H9 (cell line): ENCODE measurements at regions not wholly inside any gene's neighbourhood (a gene's known extent, or its start where the extent isn't known, plus 50 kb on each side); places are given as distances from the start of the nearest gene placed in this dataset.

Experiments
- DNase-seq: peaks from one replicate; pipeline ENCODE4 v3.0.0-alpha.2; 2017
- H2AFZ ChIP-seq: one replicate; pipeline ENCODE4 v1.6.1; 2013; ENCODE audit warnings: mild to moderate bottlenecking, low read length, control low read depth, moderate library complexity
- H2AK5ac ChIP-seq: 2 replicates; pipeline ENCODE4 v1.6.1; 2013; ENCODE audit warnings: low read length, control low read depth, mixed read lengths; ENCODE audit not compliant: insufficient read length
- H2BK120ac ChIP-seq: one replicate; pipeline ENCODE4 v1.6.1; 2013; ENCODE audit warnings: low read depth, mild to moderate bottlenecking, low read length, control low read depth, inconsistent platforms; ENCODE audit not compliant: poor library complexity, severe bottlenecking
- H2BK12ac ChIP-seq: 2 replicates; pipeline ENCODE4 v1.6.1; 2013; ENCODE audit warnings: low read length, control low read depth, mixed read lengths, low read depth; ENCODE audit not compliant: insufficient read length
- H2BK15ac ChIP-seq: 2 replicates; pipeline ENCODE4 v1.6.1; 2013; ENCODE audit warnings: low read depth, low read length, control low read depth
- H2BK20ac ChIP-seq: one replicate; pipeline ENCODE4 v1.6.1; 2013; ENCODE audit warnings: low read depth, mild to moderate bottlenecking, low read length, control low read depth, inconsistent platforms; ENCODE audit not compliant: poor library complexity, severe bottlenecking
- H2BK5ac ChIP-seq: 2 replicates; pipeline ENCODE4 v1.6.1; 2013; ENCODE audit warnings: low read length, control low read depth, mixed read lengths; ENCODE audit not compliant: insufficient read length
- H3K14ac ChIP-seq: 2 replicates; pipeline ENCODE4 v1.6.1; 2013; ENCODE audit warnings: low read length, control low read depth; ENCODE audit not compliant: insufficient read depth
- H3K18ac ChIP-seq: 2 replicates; pipeline ENCODE4 v1.6.1; 2013; ENCODE audit warnings: low read depth, mild to moderate bottlenecking, mixed read lengths, low read length, control low read depth; ENCODE audit not compliant: insufficient read length
- H3K23ac ChIP-seq: 2 replicates; pipeline ENCODE4 v1.6.1; 2013; ENCODE audit warnings: low read length, control low read depth, mixed read lengths, low read depth; ENCODE audit not compliant: insufficient read length
- H3K23me2 ChIP-seq: 2 replicates; pipeline ENCODE4 v1.6.1; 2013; ENCODE audit warnings: low read depth, mild to moderate bottlenecking, mixed read lengths, low read length, control low read depth; ENCODE audit not compliant: insufficient read length, poor library complexity, severe bottlenecking
- H3K27ac ChIP-seq: 2 replicates; pipeline ENCODE4 v1.5.1; 2013; ENCODE audit warnings: low read length, control low read depth, mixed read lengths, low read depth; ENCODE audit not compliant: insufficient read length
- H3K27me3 ChIP-seq: 2 replicates; pipeline ENCODE4 v1.6.1; 2013; ENCODE audit warnings: low read length, control low read depth, inconsistent platforms; ENCODE audit not compliant: insufficient read depth
- H3K4ac ChIP-seq: 2 replicates; pipeline ENCODE4 v1.6.1; 2013; ENCODE audit warnings: low read depth, mild to moderate bottlenecking, control low read depth, inconsistent platforms, low read length, moderate library complexity
- H3K4me1 ChIP-seq: 2 replicates; pipeline ENCODE4 v1.6.1; 2013; ENCODE audit warnings: low read length, control low read depth, inconsistent platforms; ENCODE audit not compliant: insufficient read depth
- H3K4me2 ChIP-seq: 2 replicates; pipeline ENCODE4 v1.6.1; 2013; ENCODE audit warnings: low read length, control low read depth, mixed read lengths; ENCODE audit not compliant: insufficient read length, insufficient read depth
- H3K56ac ChIP-seq: 2 replicates; pipeline ENCODE4 v1.6.1; 2013; ENCODE audit warnings: low read depth, mild to moderate bottlenecking, mixed read lengths, low read length, control low read depth; ENCODE audit not compliant: insufficient read length
- H3K79me1 ChIP-seq: 2 replicates; pipeline ENCODE4 v1.6.1; 2013; ENCODE audit warnings: low read depth, mild to moderate bottlenecking, moderate library complexity, low read length, control low read depth, inconsistent platforms; ENCODE audit not compliant: insufficient read depth, poor library complexity, severe bottlenecking
- H3K79me2 ChIP-seq: 2 replicates; pipeline ENCODE4 v1.6.1; 2013; ENCODE audit warnings: low read length, control low read depth, inconsistent platforms; ENCODE audit not compliant: insufficient read depth
- H3K9ac ChIP-seq: 2 replicates; pipeline ENCODE4 v1.6.1; 2013; ENCODE audit warnings: low read length, control low read depth, mixed read lengths; ENCODE audit not compliant: insufficient read length; ENCODE audit errors: extremely low read depth
- H3K9me3 ChIP-seq: one replicate; pipeline ENCODE4 v1.6.1; 2013; ENCODE audit warnings: low read depth, low read length, inconsistent platforms; ENCODE audit not compliant: control insufficient read depth
- H3T11ph ChIP-seq: one replicate; pipeline ENCODE4 v1.6.1; 2013; ENCODE audit warnings: mild to moderate bottlenecking, low read length, control low read depth, inconsistent platforms
- H4K20me1 ChIP-seq: one replicate; pipeline ENCODE4 v1.6.1; 2013; ENCODE audit not compliant: control insufficient read depth, insufficient read length, insufficient read depth
- H4K5ac ChIP-seq: 2 replicates; pipeline ENCODE4 v1.6.1; 2013; ENCODE audit warnings: low read depth, mild to moderate bottlenecking, mixed read lengths, low read length, control low read depth; ENCODE audit not compliant: insufficient read length
- H4K8ac ChIP-seq: replicated peaks from 2 replicates; pipeline ENCODE4 v1.6.1; 2013; ENCODE audit warnings: low read length, control low read depth, mixed read lengths, low read depth; ENCODE audit not compliant: insufficient read length
- H4K91ac ChIP-seq: 2 replicates; pipeline ENCODE4 v1.6.1; 2013; ENCODE audit warnings: low read depth, mild to moderate bottlenecking, moderate library complexity, mixed read lengths, low read length, control low read depth; ENCODE audit not compliant: insufficient read length
- H3K27ac Mint-ChIP-seq, 3 experiments: 2 replicates in 2 of 3; 3 replicates in 1 of 3; pipeline ENCODE4 v1.8.0; 2020 to 2021; ENCODE audit warnings: mixed read lengths in 3 of 3, mild to moderate bottlenecking in 1 of 3, moderate library complexity in 1 of 3
- H3K27me3 Mint-ChIP-seq: 2 replicates; pipeline ENCODE4 v1.8.0; 2021; ENCODE audit warnings: low read depth, mild to moderate bottlenecking, moderate library complexity, mixed read lengths
- H3K36me3 Mint-ChIP-seq, 3 experiments: 2 replicates in 2 of 3; 3 replicates in 1 of 3; pipeline ENCODE4 v1.8.0; 2020 to 2021; ENCODE audit warnings: low read depth in 3 of 3, mixed read lengths in 3 of 3; ENCODE audit not compliant: insufficient read depth in 1 of 3
- H3K4me1 Mint-ChIP-seq, 2 experiments: 2 replicates each; pipeline ENCODE4 v1.8.0; 2020; ENCODE audit warnings: mixed read lengths in 2 of 2
- H3K4me3 Mint-ChIP-seq, 2 experiments: 2 replicates in 1 of 2; 3 replicates in 1 of 2; pipeline ENCODE4 v1.8.0; 2020 to 2021; ENCODE audit warnings: mild to moderate bottlenecking in 2 of 2, mixed read lengths in 2 of 2, moderate library complexity in 1 of 2
- H3K9me3 Mint-ChIP-seq, 2 experiments: 2 replicates in 1 of 2; 3 replicates in 1 of 2; pipeline ENCODE4 v1.8.0; 2020; ENCODE audit warnings: mild to moderate bottlenecking in 2 of 2, mixed read lengths in 2 of 2, moderate library complexity in 1 of 2
- CTCF ChIP-seq: fragments of 200-600 bp; sonication (generic); conservative IDR thresholded peaks from 3 replicates; pipeline ENCODE4 v1.8.0; 2021; ENCODE audit warnings: antibody characterized with exemption, mild to moderate bottlenecking
- WGBS: extraction: QIAGEN DNeasy Blood & Tissue Kit; methylation state at CpG from one replicate; pipeline ENCODE4 v1.1.7; 2013; ENCODE audit warnings: missing lambda C conversion rate, low lambda C conversion rate, mixed read lengths; ENCODE audit not compliant: insufficient read length; ENCODE audit errors: extremely low coverage; 5-methylcytosine and 5-hydroxymethylcytosine counted together

DNA sequence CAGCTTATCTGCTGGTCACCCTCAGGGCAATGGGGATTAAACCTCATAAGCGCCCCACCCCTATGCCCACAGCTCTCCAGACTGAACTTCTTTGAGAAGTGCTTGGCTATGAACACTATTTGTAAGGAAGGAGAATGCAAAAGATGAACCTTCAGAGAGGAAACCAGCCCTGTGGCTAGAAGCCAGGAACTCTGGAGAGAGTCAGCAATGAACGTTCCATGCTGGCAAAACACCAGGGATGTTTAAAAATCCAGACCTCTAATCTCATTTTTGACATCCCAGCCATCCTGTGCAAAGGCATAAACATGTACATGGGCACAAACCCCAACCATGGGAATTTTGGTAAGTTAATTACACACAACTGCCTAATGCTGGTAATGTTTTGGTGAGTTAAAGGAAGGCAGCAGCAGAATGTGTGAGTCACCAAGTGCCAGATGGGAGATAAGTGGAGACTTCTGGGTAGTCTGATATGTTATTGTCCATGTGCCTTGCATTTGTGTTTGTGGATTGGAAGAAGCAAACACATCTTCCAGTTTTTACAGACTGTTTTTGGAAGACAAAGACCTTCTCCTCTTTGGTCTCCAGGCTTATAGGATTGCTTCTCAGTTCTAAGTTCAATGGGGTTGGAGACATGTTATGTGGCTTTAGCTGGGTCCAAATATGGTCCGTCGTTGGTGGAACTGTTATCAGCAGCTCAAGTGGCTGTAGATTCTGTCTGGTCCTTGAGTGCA is 174.1 kb upstream of the ETV3 start:
- DNase-seq = no peak
- Histone ChIP-seq H3K79me1 (no peaks in the 10 kb centered on the region), H3K79me2 (no peaks in the 10 kb centered on the region), H3K9ac (no peak overlapping the region), H2AFZ (no peak overlapping the region), H3K4ac (no peak overlapping the region), H3K18ac (no peak overlapping the region), H3K14ac (no peak overlapping the region), H3K9me3 (no peaks in the 10 kb centered on the region), H3K23ac (no peak overlapping the region), H2BK12ac (no peak overlapping the region), H2AK5ac (no peak overlapping the region), H3K27me3 (no peaks in the 10 kb centered on the region), H4K5ac (no peak overlapping the region), H4K91ac (no peak overlapping the region), H2BK120ac (no peak overlapping the region), H2BK15ac (no peak overlapping the region), H3K4me1 (peaks cover 5% of the 10 kb centered on the region; the same call in 1 of the 2 replicates), H3K27ac (no peak overlapping the region), H4K8ac (no peak overlapping the region), H3K23me2 (no peaks in the 10 kb centered on the region), H3K56ac (no peak overlapping the region), H3T11ph (no peak overlapping the region), H3K4me2 (no peak overlapping the region), H2BK5ac (no peak overlapping the region), H2BK20ac (no peak overlapping the region), H4K20me1 (no peaks in the 10 kb centered on the region)
- peaks cover 8 to 13% of the 10 kb centered on the region in 2 experiments; a peak in 4 of 5 replicates for H3K9me3 Mint-ChIP-seq
- H3K36me3 Mint-ChIP-seq = peaks cover 0 to 6% (median under 1%) of the 10 kb centered on the region in 3 experiments; a peak in 3 of 7 replicates
- H3K4me3 Mint-ChIP-seq = no peak overlapping the region
- peaks cover 4% of the 10 kb centered on the region for H3K27me3 Mint-ChIP-seq
- peaks cover 23 to 26% of the 10 kb centered on the region in 2 experiments for H3K4me1 Mint-ChIP-seq
- no peak overlapping the region for H3K27ac Mint-ChIP-seq
- no CpG with 5 or more reads among the region's 4 CpGs for WGBS
- no peak for TF ChIP-seq CTCF
